Fibroblast of lung (primary cell): ENCODE measurements at regions not wholly inside any gene's neighbourhood (a gene's known extent, or its start where the extent isn't known, plus 50 kb on each side); places are given as distances from the start of the nearest gene placed in this dataset.

Source experiments
- DNase-seq, 2 donors: peaks; one replicate each; pipeline versions ENCODE4 v3.0.0 to v3.0.0-alpha.2; 2010; ENCODE audit warnings: low read depth in 2 of 2
- H2AFZ ChIP-seq: 2 replicates; pipeline ENCODE4 v1.5.1; 2012; ENCODE audit warnings: low read length, control low read depth, inconsistent platforms
- H3K27ac ChIP-seq: 2 replicates; pipeline ENCODE4 v1.5.1; 2011; ENCODE audit warnings: low read length, control low read depth; ENCODE audit not compliant: insufficient read depth
- H3K27me3 ChIP-seq: 2 replicates; pipeline ENCODE4 v1.5.1; 2011; ENCODE audit warnings: mild to moderate bottlenecking, low read length; ENCODE audit not compliant: control insufficient read depth, insufficient read depth
- H3K36me3 ChIP-seq: 2 replicates; pipeline ENCODE4 v1.5.1; 2011; ENCODE audit warnings: low read length; ENCODE audit not compliant: control insufficient read depth, insufficient read depth
- H3K4me1 ChIP-seq: 2 replicates; pipeline ENCODE4 v1.5.1; 2011; ENCODE audit warnings: low read length; ENCODE audit not compliant: control insufficient read depth, insufficient read depth; ENCODE audit errors: extremely low read depth
- H3K4me2 ChIP-seq: 2 replicates; pipeline ENCODE4 v1.5.1; 2011; ENCODE audit warnings: low read length, control low read depth; ENCODE audit not compliant: insufficient read depth; ENCODE audit errors: extremely low read depth
- H3K4me3 ChIP-seq, 4 experiments: fragments of 200-600 bp in 1 of 4; sonication (generic) in 1 of 4; replicated peaks in 1 of 4; 2 replicates each; pipeline ENCODE4 v1.5.1; 2011 to 2016; ENCODE audit warnings: low read length in 4 of 4, low read depth in 3 of 4, mild to moderate bottlenecking in 3 of 4, control low read depth in 2 of 4, inconsistent platforms in 1 of 4, mixed read lengths in 1 of 4; ENCODE audit not compliant: insufficient read depth in 1 of 4; ENCODE audit errors: control extremely low read depth in 1 of 4
- H3K79me2 ChIP-seq: 2 replicates; pipeline ENCODE4 v1.5.1; 2012; ENCODE audit warnings: mild to moderate bottlenecking, low read length, inconsistent platforms; ENCODE audit not compliant: control insufficient read depth, insufficient read depth
- H3K9ac ChIP-seq: 2 replicates; pipeline ENCODE4 v1.5.1; 2011; ENCODE audit warnings: mild to moderate bottlenecking, low read length, control low read depth; ENCODE audit not compliant: insufficient read depth
- H3K9me3 ChIP-seq: 2 replicates; pipeline ENCODE4 v1.5.1; 2012; ENCODE audit warnings: low read depth, low read length; ENCODE audit not compliant: control insufficient read depth, insufficient read depth
- H4K20me1 ChIP-seq: 2 replicates; pipeline ENCODE4 v1.5.1; 2011; ENCODE audit warnings: low read length; ENCODE audit not compliant: control insufficient read depth, insufficient read depth; ENCODE audit errors: extremely low read depth
- CTCF ChIP-seq, 2 donors: IDR thresholded peaks in 1 of 2; conservative IDR thresholded peaks in 1 of 2; 1 replicate in 1 of 2; 2 replicates in 1 of 2; pipeline ENCODE4 v1.5.1; 2011 to 2012; ENCODE audit warnings: low read length in 2 of 2, control low read depth in 1 of 2, inconsistent platforms in 1 of 2, low read depth in 1 of 2, mild to moderate bottlenecking in 1 of 2
- EZH2 ChIP-seq: IDR thresholded peaks from 2 replicates; pipeline ENCODE4 v1.5.1; 2012; ENCODE audit warnings: low read length, control low read depth, mild to moderate bottlenecking; ENCODE audit errors: missing control alignments

GRCh38 chr4:161167539-161167938, 996.3 kb downstream of the FSTL5 start:
- Histone ChIP-seq H3K4me2 (no peak overlapping the region), H3K36me3 (no peaks in the 10 kb centered on the region), H4K20me1 (no peaks in the 10 kb centered on the region), H3K9me3 (no peaks in the 10 kb centered on the region), H3K79me2 (no peaks in the 10 kb centered on the region), H3K4me3 (no peak overlapping the region), H3K27ac (no peak overlapping the region), H3K27me3 (no peaks in the 10 kb centered on the region), H3K9ac (no peak overlapping the region), H3K4me1 (no peaks in the 10 kb centered on the region), H2AFZ (no peak overlapping the region)
- DNase-seq: no peak
- TF ChIP-seq CTCF (conservative IDR thresholded peaks at IDR 0.05 in 1 of 2, IDR thresholded peaks at IDR 0.05 in 1 of 2; ENCODE audit: low read depth in 1 of 2, low read length in 2 of 2) (no peak), EZH2 (no peak)

GRCh38 chr4:161160718-161161117, 1003.1 kb downstream of the FSTL5 start:
- Histone ChIP-seq H3K79me2 (no peaks in the 10 kb centered on the region), H3K9ac (no peak overlapping the region), H3K4me3 (no peak overlapping the region), H3K27ac (no peak overlapping the region), H3K4me2 (no peak overlapping the region), H2AFZ (no peak overlapping the region), H3K36me3 (no peaks in the 10 kb centered on the region), H3K9me3 (no peaks in the 10 kb centered on the region), H4K20me1 (no peaks in the 10 kb centered on the region), H3K27me3 (no peaks in the 10 kb centered on the region), H3K4me1 (no peaks in the 10 kb centered on the region)
- TF ChIP-seq CTCF (conservative IDR thresholded peaks at IDR 0.05 in 1 of 2, IDR thresholded peaks at IDR 0.05 in 1 of 2; ENCODE audit: low read depth in 1 of 2, low read length in 2 of 2) (no peak), EZH2 (no peak)
- no peak for DNase-seq

- H3K79me2 ChIP-seq: no peaks in the 10 kb centered on the region
- DNase-seq: no peak
- TF ChIP-seq EZH2: no peak
- TF ChIP-seq CTCF (conservative IDR thresholded peaks at IDR 0.05 in 1 of 2, IDR thresholded peaks at IDR 0.05 in 1 of 2; ENCODE audit: low read depth in 1 of 2, low read length in 2 of 2): no peak
- no peak overlapping the region for H3K27ac ChIP-seq
- no peak overlapping the region for H3K4me2 ChIP-seq
- H3K9ac ChIP-seq: no peak overlapping the region
- H4K20me1 ChIP-seq: no peaks in the 10 kb centered on the region
- no peaks in the 10 kb centered on the region for H3K4me1 ChIP-seq
- no peak overlapping the region for H2AFZ ChIP-seq
- no peaks in the 10 kb centered on the region for H3K36me3 ChIP-seq
- no peak overlapping the region for H3K4me3 ChIP-seq
- H3K27me3 ChIP-seq: no peaks in the 10 kb centered on the region
- no peaks in the 10 kb centered on the region for H3K9me3 ChIP-seq
Measured at GRCh38 chr4:161148051-161148450, 1015.7 kb downstream of the FSTL5 start.
